Astrocyte of the cerebellum (primary cell): ENCODE measurements at regions not wholly inside any gene's neighbourhood (a gene's known extent, or its start where the extent isn't known, plus 50 kb on each side); places are given as distances from the start of the nearest gene placed in this dataset.

Experiments used
- DNase-seq: peaks from one replicate; pipeline ENCODE4 v3.0.0-alpha.2; 2011; ENCODE audit warnings: low read depth
- H3K4me3 ChIP-seq: 2 replicates; pipeline ENCODE4 v1.5.1; 2011; ENCODE audit warnings: mild to moderate bottlenecking, low read depth, low read length, moderate library complexity
- CTCF ChIP-seq: IDR thresholded peaks from 2 replicates; pipeline ENCODE4 v1.5.1; 2012; ENCODE audit warnings: low read length, low read depth, moderate library complexity, mild to moderate bottlenecking; ENCODE audit errors: missing control alignments
- in situ Hi-C: cut with HindIII; loops from 2 replicates; pipeline ENCODE4 v1.10.0; 2017; ENCODE audit warnings: low sequenced_read_pairs

- DNase-seq: no peak
- in situ Hi-C loops: no loop called here
- no peak overlapping the region for H3K4me3 ChIP-seq
- no peak for TF ChIP-seq CTCF
Measured at GRCh38 chr11:76263657-76264056, 57.4 kb upstream of the WNT11 start.

- DNase-seq: no peak
- H3K4me3 ChIP-seq: no peak overlapping the region
- no peak for TF ChIP-seq CTCF
- in situ Hi-C loops: no loop called here
Measured at GRCh38 chr11:76263166-76263565, 56.9 kb upstream of the WNT11 start.

GRCh38 chr11:76260296-76260925 is 54.1 kb upstream of the WNT11 start:
- no peak overlapping the region for H3K4me3 ChIP-seq
- DNase-seq: no peak
- TF ChIP-seq CTCF: no peak
- in situ Hi-C loops: no loop called here

- in situ Hi-C loops: no loop called here
- no peak for TF ChIP-seq CTCF
- DNase-seq: no peak
- H3K4me3 ChIP-seq: no peak overlapping the region
Measured at GRCh38 chr11:76259299-76259908, 53.1 kb upstream of the WNT11 start.

GRCh38 chr11:76257074-76257719 is 50.9 kb upstream of the WNT11 start:
- H3K4me3 ChIP-seq: no peak overlapping the region
- TF ChIP-seq CTCF: no peak
- no peak for DNase-seq
- in situ Hi-C loops: no loop called here

- H3K4me3 ChIP-seq: no peak overlapping the region
- no peak for DNase-seq
- TF ChIP-seq CTCF: no peak
- in situ Hi-C loops: no loop called here
Measured at GRCh38 chr11:76256448-76256847, 50.1 kb upstream of the WNT11 start.
